SHP77 treated with DMSO at 0.1 percent for 48 hours (cell line): ENCODE measurements at regions not wholly inside any gene's neighbourhood (a gene's known extent, or its start where the extent isn't known, plus 50 kb on each side); places are given as distances from the start of the nearest gene placed in this dataset.
"Not testable (repeated sequence)": the region's sequence is repeated elsewhere in the genome, so short reads cannot be mapped to it uniquely, and the experiment has no call there.

Experiments
- DNase-seq: peaks from one replicate; lab custom pipeline; 2025; lab: John Stamatoyannopoulos, UW

DNA sequence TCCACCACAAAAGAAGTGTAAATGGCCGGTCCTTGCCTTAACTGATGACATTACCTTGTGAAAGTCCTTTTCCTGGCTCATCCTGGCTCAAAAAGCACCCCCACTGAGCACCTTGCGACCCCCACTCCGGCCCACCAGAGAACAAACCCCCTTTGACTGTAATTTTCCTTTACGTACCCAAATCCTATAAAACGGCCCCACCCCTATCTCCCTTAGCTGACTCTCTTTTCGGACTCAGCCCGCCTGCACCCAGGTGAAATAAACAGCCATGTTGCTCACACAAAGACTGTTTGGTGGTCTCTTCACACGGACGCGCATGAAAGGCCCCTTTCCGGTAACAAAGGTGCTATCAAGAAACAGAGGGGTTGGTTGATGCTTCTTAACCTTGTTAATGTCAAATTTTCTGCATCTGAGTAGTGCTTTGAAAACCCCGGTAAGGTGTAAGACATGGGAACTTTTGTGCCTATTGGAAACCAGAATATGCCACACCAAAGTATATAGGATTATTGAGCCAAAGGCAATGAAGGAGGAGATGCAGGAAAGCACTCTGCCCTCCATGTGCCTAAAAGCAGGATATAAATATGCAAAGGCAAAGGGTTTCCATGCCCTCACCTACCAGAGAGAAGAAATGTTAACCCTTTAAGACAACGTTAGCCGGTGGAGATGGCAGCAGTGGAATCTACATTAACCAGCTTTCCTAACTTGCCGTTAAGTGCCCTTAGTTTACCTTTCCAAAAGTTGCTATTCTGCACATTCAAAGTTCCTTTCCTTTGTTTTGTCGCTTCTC lies 105.4 kb upstream of the LDB2 start:
- not testable (repeated sequence) for DNase-seq

DNA sequence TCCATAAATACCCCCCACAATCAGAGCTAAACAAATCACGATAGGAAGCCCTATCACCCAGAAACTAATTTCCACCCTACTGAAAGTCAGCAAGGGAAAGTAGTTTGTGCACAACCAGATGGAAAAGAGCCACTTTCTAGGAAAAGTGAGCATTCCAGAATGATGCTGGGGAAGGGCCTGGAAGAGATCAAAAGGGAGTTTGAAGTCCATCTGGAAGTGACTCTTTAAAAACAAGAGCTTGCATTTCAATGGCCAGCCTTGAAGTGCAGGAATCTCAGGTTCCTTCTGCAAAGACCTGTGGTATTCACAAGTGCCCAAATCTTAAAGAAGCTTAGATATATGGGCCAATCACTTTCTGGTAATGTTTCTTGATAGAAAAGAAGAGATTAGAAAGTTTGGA lies 97.0 kb upstream of the LDB2 start:
- DNase-seq = no peak

- DNase-seq = no peak
Observed at GRCh38 chr4:16993956-16994840, 95.8 kb upstream of the LDB2 start.

- no peak for DNase-seq
Observed at GRCh38 chr4:16992566-16993225, 94.3 kb upstream of the LDB2 start.

- no peak for DNase-seq
Observed at GRCh38 chr4:16991450-16991849, 93.0 kb upstream of the LDB2 start.

DNA sequence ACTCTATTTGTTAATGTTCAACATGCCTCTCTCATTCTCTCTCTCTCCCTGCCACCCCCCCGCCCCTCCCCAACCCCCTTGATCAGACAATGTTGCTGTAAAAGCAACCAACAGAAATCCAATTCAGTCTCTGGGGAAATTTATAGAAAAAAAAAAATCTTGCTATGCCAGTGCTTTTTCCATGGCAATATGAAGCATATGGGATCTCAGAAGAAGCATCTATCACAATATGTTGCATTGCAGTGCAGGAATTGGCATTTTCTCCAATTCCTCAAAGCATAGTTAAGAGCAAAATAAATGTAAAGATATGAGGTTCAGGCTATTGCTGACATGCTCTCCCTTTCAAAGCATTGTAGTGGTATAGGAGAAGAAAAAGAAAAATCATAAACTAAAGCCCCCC lies 90.9 kb upstream of the LDB2 start:
- no peak for DNase-seq

DNA sequence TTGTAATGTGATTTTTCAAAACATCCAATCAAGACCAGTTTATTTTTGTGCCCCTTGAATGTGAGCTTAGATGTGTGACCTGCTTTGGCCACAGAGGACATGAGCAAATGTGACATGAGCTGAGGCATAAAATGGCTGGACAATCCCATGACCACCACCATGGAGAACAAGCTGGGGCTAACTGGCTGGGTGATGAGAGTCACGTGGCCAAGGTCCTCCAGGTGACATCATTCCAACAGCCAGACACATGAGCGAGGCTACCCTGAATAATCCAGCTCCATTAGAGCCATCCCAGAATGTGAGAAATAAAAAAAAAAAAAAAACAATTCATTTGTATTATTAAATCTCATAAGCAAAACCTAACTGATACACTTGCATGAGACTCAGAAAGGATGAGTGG lies 90.4 kb upstream of the LDB2 start:
- no peak for DNase-seq

DNA sequence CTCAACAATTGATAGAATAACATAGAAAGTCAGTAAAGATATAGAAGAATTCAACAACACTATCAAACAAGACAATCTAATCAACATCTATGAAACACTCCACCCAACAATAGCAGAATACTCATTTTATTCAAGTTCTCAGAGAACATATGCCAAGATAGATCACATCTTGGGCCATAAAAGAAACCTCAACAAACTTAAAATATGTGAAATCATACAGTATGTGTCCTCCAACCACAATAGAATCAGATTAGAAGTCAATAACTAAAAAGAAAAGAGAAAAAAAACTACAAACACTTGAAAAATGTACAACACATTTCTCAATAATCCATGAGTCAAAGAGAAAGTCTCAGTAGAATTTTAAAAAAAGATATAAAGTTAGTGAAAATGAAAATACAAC lies 78.6 kb upstream of the LDB2 start:
- no peak for DNase-seq

- no peak for DNase-seq
Observed at GRCh38 chr4:16969696-16970135, 71.3 kb upstream of the LDB2 start.

GRCh38 chr4:16967722-16968121 lies 69.3 kb upstream of the LDB2 start:
- DNase-seq = no peak

GRCh38 chr4:16959305-16959704 lies 60.9 kb upstream of the LDB2 start:
- DNase-seq = no peak

DNA sequence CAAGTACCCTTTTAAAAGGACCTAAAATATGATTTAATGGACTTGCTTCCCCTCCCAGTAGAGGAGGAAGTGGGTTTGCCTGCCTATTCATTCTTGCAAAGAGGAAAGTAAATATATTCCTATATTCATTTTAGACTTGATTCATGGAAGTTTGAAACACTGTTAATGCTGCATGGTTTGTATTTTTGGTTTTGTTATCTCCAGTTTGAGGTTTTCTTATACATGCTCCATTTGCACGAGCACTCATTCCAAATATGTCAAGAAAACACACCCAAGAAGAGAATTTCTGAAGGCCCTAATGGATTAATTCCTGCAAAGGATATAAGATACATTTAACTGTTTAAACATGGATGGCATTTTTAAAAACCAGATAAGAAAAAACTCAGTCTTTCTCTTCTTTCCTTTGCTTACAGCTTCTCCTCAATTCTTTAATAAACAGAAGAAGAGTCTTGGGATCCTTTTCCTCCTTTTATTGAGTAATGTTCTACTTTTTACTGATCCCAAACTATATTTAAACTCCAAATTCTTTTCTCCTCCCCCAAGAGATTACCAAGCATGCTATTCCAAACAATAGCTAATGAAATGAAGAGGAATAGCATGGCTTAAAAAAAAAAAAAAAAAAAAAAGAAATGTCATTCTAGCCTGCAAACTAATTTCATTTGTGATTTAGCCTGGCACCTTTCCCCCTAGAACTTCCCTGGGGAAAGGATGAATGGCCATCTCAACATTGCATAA lies 54.6 kb upstream of the LDB2 start:
- DNase-seq = no peak

GRCh38 chr4:16952462-16952871 lies 54.0 kb upstream of the LDB2 start:
- no peak for DNase-seq
